ENCODE measurements at regions not wholly inside any gene's neighbourhood (a gene's known extent, or its start where the extent isn't known, plus 50 kb on each side); places are given as distances from the start of the nearest gene placed in this dataset.

DNA sequence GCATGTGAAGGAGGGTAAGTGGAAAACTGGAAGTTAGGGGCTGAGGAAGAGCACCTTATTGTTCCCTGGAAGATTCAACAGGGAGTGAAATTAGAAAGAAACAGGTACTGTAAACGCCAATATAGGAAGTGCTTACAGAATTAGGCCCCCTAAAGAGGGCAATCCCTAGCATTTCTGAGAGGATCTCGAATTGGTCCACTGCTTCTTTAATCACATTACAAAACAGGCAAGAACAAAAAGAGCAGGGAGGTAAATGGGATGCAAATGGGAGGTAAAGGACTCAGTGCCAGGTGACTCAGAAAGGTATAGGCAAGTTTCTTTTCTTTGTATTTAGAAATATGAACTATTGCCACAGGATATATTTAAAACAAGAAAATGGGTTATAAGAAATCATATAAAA is 116.4 kb upstream of the FANCL start:
- no peaks in the 10 kb centered on the region for H3K79me2 ChIP-seq (ENCODE audit: control insufficient read depth, insufficient read depth, low read length)
- DNase-seq (no peak), ATAC-seq (ENCODE audit: low read depth) (no peak)
- TF ChIP-seq, protein P1, sequence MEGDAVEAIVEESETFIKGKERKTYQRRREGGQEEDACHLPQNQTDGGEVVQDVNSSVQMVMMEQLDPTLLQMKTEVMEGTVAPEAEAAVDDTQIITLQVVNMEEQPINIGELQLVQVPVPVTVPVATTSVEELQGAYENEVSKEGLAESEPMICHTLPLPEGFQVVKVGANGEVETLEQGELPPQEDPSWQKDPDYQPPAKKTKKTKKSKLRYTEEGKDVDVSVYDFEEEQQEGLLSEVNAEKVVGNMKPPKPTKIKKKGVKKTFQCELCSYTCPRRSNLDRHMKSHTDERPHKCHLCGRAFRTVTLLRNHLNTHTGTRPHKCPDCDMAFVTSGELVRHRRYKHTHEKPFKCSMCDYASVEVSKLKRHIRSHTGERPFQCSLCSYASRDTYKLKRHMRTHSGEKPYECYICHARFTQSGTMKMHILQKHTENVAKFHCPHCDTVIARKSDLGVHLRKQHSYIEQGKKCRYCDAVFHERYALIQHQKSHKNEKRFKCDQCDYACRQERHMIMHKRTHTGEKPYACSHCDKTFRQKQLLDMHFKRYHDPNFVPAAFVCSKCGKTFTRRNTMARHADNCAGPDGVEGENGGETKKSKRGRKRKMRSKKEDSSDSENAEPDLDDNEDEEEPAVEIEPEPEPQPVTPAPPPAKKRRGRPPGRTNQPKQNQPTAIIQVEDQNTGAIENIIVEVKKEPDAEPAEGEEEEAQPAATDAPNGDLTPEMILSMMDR (IDR thresholded peaks at IDR 0.05): no peak
- no peak for TF ChIP-seq EZH2 (IDR thresholded peaks at IDR 0.05; ENCODE audit: borderline replicate concordance, insufficient read depth, low read depth, low read length, poor library complexity, severe bottlenecking)
- H3K9me3 Mint-ChIP-seq (ENCODE audit: insufficient read depth): no peaks in the 10 kb centered on the region
- no peaks in the 10 kb centered on the region for H3K27me3 ChIP-seq (replicated peaks in 1 of 4; ENCODE audit: control extremely low read depth in 1 of 4, control insufficient read depth in 3 of 4, insufficient read depth in 4 of 4, low read length in 3 of 4)
- no peaks in the 10 kb centered on the region for H3K9me3 ChIP-seq (ENCODE audit: control extremely low read depth in 1 of 3, control insufficient read depth in 2 of 3, insufficient read depth in 1 of 3, low read length in 2 of 3)
- no peaks in the 10 kb centered on the region for H3K36me3 ChIP-seq (replicated peaks in 1 of 2; ENCODE audit: control extremely low read depth in 1 of 2, control insufficient read depth in 1 of 2, extremely low read depth in 1 of 2, insufficient read depth in 2 of 2, low read length in 1 of 2)
- WGBS (ENCODE audit: insufficient coverage): 50% methylated on average over 1 of the region's 2 CpGs
- no peak overlapping the region for H3K4me2 ChIP-seq (replicated peaks; ENCODE audit: low read depth, low read length, poor library complexity, severe bottlenecking)
- no peak overlapping the region for H3K27ac Mint-ChIP-seq
- no peak overlapping the region for H3K9ac ChIP-seq (ENCODE audit: low read length)
- no peaks in the 10 kb centered on the region for H3K4me1 ChIP-seq (ENCODE audit: control insufficient read depth in 2 of 2, insufficient read depth in 2 of 2, low read length in 2 of 2)
- intact Hi-C loops (cut with micrococcal nuclease): no loop called here
- ChIA-PET POLR2A (no interaction called here), CTCF (no interaction called here)
- no peak overlapping the region for H3K4me3 ChIP-seq (ENCODE audit: control extremely low read depth in 1 of 5, extremely low read depth in 1 of 5, insufficient read depth in 1 of 5, low read depth in 2 of 5, low read length in 4 of 5)
- H4K20me1 ChIP-seq (ENCODE audit: control insufficient read depth, insufficient read depth, low read length, poor library complexity, severe bottlenecking): no peaks in the 10 kb centered on the region
- H3K27me3 Mint-ChIP-seq: peaks cover 5% of the 10 kb centered on the region
- no peak overlapping the region for H2AFZ ChIP-seq (ENCODE audit: insufficient read depth, low read depth, low read length, poor library complexity, severe bottlenecking)
- H3K4me3 Mint-ChIP-seq: no peak overlapping the region
- no peak overlapping the region for H3K27ac ChIP-seq (ENCODE audit: low read length in 2 of 2)
- H3K4me1 Mint-ChIP-seq: no peaks in the 10 kb centered on the region

DNA sequence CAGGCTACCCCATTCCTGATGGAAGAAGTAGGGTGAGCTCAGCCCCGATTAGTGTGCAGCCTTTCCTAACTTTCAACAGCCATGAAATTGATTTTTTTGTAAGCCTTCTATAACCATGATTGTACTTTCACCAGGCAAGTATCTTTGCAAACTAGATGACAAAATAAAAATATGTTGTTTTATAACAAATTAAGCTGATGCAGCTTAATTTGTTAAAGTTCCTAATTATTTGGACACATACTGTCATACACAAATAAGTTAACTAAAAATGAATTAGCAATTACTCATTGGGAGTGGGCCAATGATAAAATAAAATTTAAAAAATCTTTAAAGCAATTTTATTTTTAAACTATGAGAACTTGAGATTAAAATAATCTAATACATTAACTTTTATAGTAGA is 113.1 kb upstream of the FANCL start:
- Histone ChIP-seq H3K9ac (ENCODE audit: low read length) (no peak overlapping the region), H3K79me2 (ENCODE audit: control insufficient read depth, insufficient read depth, low read length) (no peaks in the 10 kb centered on the region), H3K4me3 (ENCODE audit: control extremely low read depth in 1 of 5, extremely low read depth in 1 of 5, insufficient read depth in 1 of 5, low read depth in 2 of 5, low read length in 4 of 5) (no peak overlapping the region), H4K20me1 (ENCODE audit: control insufficient read depth, insufficient read depth, low read length, poor library complexity, severe bottlenecking) (no peaks in the 10 kb centered on the region), H3K36me3 (replicated peaks in 1 of 2; ENCODE audit: control extremely low read depth in 1 of 2, control insufficient read depth in 1 of 2, extremely low read depth in 1 of 2, insufficient read depth in 2 of 2, low read length in 1 of 2) (no peaks in the 10 kb centered on the region), H2AFZ (ENCODE audit: insufficient read depth, low read depth, low read length, poor library complexity, severe bottlenecking) (no peak overlapping the region), H3K9me3 (ENCODE audit: control extremely low read depth in 1 of 3, control insufficient read depth in 2 of 3, insufficient read depth in 1 of 3, low read length in 2 of 3) (no peaks in the 10 kb centered on the region), H3K4me1 (ENCODE audit: control insufficient read depth in 2 of 2, insufficient read depth in 2 of 2, low read length in 2 of 2) (no peaks in the 10 kb centered on the region), H3K4me2 (replicated peaks; ENCODE audit: low read depth, low read length, poor library complexity, severe bottlenecking) (no peak overlapping the region), H3K27ac (ENCODE audit: low read length in 2 of 2) (no peak overlapping the region), H3K27me3 (replicated peaks in 1 of 4; ENCODE audit: control extremely low read depth in 1 of 4, control insufficient read depth in 3 of 4, insufficient read depth in 4 of 4, low read length in 3 of 4) (no peaks in the 10 kb centered on the region)
- peaks cover 4% of the 10 kb centered on the region for H3K4me1 Mint-ChIP-seq
- ChIA-PET CTCF (no interaction called here), POLR2A (no interaction called here)
- H3K27me3 Mint-ChIP-seq: peaks cover 5% of the 10 kb centered on the region
- intact Hi-C loops (cut with micrococcal nuclease): no loop called here
- WGBS (ENCODE audit: insufficient coverage): no CpG with 5 or more reads among the region's 1 CpG
- no peak for DNase-seq
- no peak overlapping the region for H3K4me3 Mint-ChIP-seq
- no peak overlapping the region for H3K27ac Mint-ChIP-seq
- H3K9me3 Mint-ChIP-seq (ENCODE audit: insufficient read depth): no peaks in the 10 kb centered on the region
- ATAC-seq (ENCODE audit: low read depth): no peak
- no peak for TF ChIP-seq EZH2 (IDR thresholded peaks at IDR 0.05; ENCODE audit: borderline replicate concordance, insufficient read depth, low read depth, low read length, poor library complexity, severe bottlenecking)
- TF ChIP-seq, protein P1 (IDR thresholded peaks at IDR 0.05): no peak
